HepG2 (cell line): ENCODE measurements at regions not wholly inside any gene's neighbourhood (a gene's known extent, or its start where the extent isn't known, plus 50 kb on each side); places are given as distances from the start of the nearest gene placed in this dataset.

Experiments used
- AHDC1 ChIP-seq: sonication (generic); formaldehyde crosslinking; IDR thresholded peaks from 2 replicates; pipeline ENCODE4 v1.5.1; 2020; ENCODE audit warnings: mild to moderate bottlenecking, missing genetic modification reagents, borderline replicate concordance
- ARID5B ChIP-seq: IDR thresholded peaks from 2 replicates; pipeline ENCODE4 v1.4.0; 2020; ENCODE audit warnings: mild to moderate bottlenecking, missing genetic modification reagents
- DPF2 ChIP-seq: sonication (generic); formaldehyde crosslinking; IDR thresholded peaks from 2 replicates; pipeline ENCODE4 v1.4.0; 2020; ENCODE audit warnings: mild to moderate bottlenecking, low read depth, missing genetic modification reagents, borderline replicate concordance
- FOXA1 ChIP-seq, 2 experiments: fragments of 450-650 bp in 1 of 2; sonication (generic) in 1 of 2; formaldehyde crosslinking in 1 of 2; IDR thresholded peaks; 2 replicates each; pipeline versions ENCODE4 v1.4.0 to v1.6.1; 2016 to 2020; ENCODE audit warnings: missing genetic modification reagents in 1 of 2
- HMG20A ChIP-seq: IDR thresholded peaks from 2 replicates; pipeline ENCODE4 v1.6.1; 2016; ENCODE audit warnings: borderline replicate concordance
- KDM5B ChIP-seq: sonication (generic); formaldehyde crosslinking; IDR thresholded peaks from 2 replicates; pipeline ENCODE4 v1.4.0; 2020; ENCODE audit warnings: missing genetic modification reagents, mild to moderate bottlenecking, borderline replicate concordance
- PAXIP1 ChIP-seq: sonication (generic); formaldehyde crosslinking; conservative IDR thresholded peaks from 2 replicates; pipeline ENCODE4 v1.4.0; 2020; ENCODE audit warnings: mild to moderate bottlenecking, missing genetic modification reagents, moderate library complexity
- SOX5 ChIP-seq: IDR thresholded peaks from 2 replicates; pipeline ENCODE4 v1.6.1; 2016; ENCODE audit warnings: borderline replicate concordance

GRCh38 chr4:35730414-35730813 is 513.9 kb downstream of the ARAP2 start (continued):
- TF ChIP-seq DPF2 (CRISPR knock-in tag) (no peak), AHDC1 (peak; percentile 37; the same call in 1 of the 2 replicates), SOX5 (CRISPR knock-in tag) (peak; percentile 63; the same call in 1 of the 2 replicates), ARID5B (peak; percentile 61), KDM5B (CRISPR knock-in tag) (no peak), FOXA1 (IDR thresholded peaks at IDR 0.05) (no peak), FOXA1 (CRISPR knock-in tag; IDR thresholded peaks at IDR 0.05) (0 out of 2 replicates have a peak, but pooled peaks have one; percentile 21), PAXIP1 (CRISPR knock-in tag) (peak; percentile 49; the same call in 1 of the 2 replicates), HMG20A (peak; percentile 63; the same call in 1 of the 2 replicates)
